ENCODE measurements at regions not wholly inside any gene's neighbourhood (a gene's known extent, or its start where the extent isn't known, plus 50 kb on each side); places are given as distances from the start of the nearest gene placed in this dataset.

DNA sequence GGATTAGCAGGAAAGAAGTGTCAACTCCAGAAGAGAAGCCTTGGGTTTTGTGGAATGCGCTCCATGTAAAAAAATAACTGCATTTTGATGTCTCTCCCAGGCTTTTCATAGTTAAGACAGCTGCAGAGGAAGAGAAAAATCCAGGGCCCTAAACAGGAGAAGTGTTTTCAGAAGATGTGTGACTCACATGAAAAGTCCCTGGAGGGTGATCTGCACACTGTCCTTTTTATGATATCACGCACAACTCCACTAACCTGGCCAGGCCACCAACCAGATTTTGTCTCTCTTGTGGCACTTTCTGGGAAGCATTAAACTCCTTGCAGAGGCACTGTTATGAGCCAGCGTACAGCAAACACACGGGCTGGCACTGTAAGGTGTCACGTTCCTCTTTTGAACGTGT, 267.3 kb downstream of the FGF9 start (continued):
- no peak for TF ChIP-seq EGR1 (IDR thresholded peaks at IDR 0.05; ENCODE audit: borderline replicate concordance, low read depth, low read length)
- TF ChIP-seq JUND (IDR thresholded peaks at IDR 0.05; ENCODE audit: low read length): no peak
- TF ChIP-seq SP1 (IDR thresholded peaks at IDR 0.05; ENCODE audit: low read depth, low read length): no peak
- TF ChIP-seq RNF2 (IDR thresholded peaks at IDR 0.05; ENCODE audit: borderline replicate concordance, low read depth, low read length, missing control alignments, poor library complexity, severe bottlenecking): no peak
